ENCODE measurements at regions not wholly inside any gene's neighbourhood (a gene's known extent, or its start where the extent isn't known, plus 50 kb on each side); places are given as distances from the start of the nearest gene placed in this dataset.

- no peak for TF ChIP-seq EZH2phosphoT487 (IDR thresholded peaks at IDR 0.05; ENCODE audit: borderline replicate concordance)
- no peak for TF ChIP-seq CEBPB (IDR thresholded peaks at IDR 0.05; ENCODE audit: low read depth)
- no peak for TF ChIP-seq CTCF (IDR thresholded peaks at IDR 0.05 in 2 of 3, conservative IDR thresholded peaks at IDR 0.05 in 1 of 3; ENCODE audit: borderline replicate concordance in 1 of 3, insufficient read depth in 1 of 3, low read depth in 2 of 3, low read length in 2 of 3)
- TF ChIP-seq REST (IDR thresholded peaks at IDR 0.05; ENCODE audit: low read depth) = no peak
- no peak for TF ChIP-seq ZNF274 (IDR thresholded peaks at IDR 0.05; ENCODE audit: low read depth, low read length)
- no peak for TF ChIP-seq SRF (IDR thresholded peaks at IDR 0.05; ENCODE audit: low read depth)
- no peak for TF ChIP-seq POLR2A (IDR thresholded peaks at IDR 0.05; ENCODE audit: borderline replicate concordance, extremely low read depth, insufficient read depth, insufficient read length)
- TF ChIP-seq EZH2 (IDR thresholded peaks at IDR 0.05) = no peak
- TF ChIP-seq POLR2AphosphoS5 (IDR thresholded peaks at IDR 0.05; ENCODE audit: low read depth, low read length) = no peak
- no peak for TF ChIP-seq MAX (IDR thresholded peaks at IDR 0.05)
- TF ChIP-seq YY1 (IDR thresholded peaks at IDR 0.05; ENCODE audit: extremely low read depth, insufficient replicate concordance, low read depth, low read length) = no peak
These were observed 70.5 kb upstream of the FOXB1 start for GRCh38 chr15:59933607-59934006.

All from HCT116 (cell line).